GM19467 (cell line): ENCODE measurements at regions not wholly inside any gene's neighbourhood (a gene's known extent, or its start where the extent isn't known, plus 50 kb on each side); places are given as distances from the start of the nearest gene placed in this dataset.
"Not testable (repeated sequence)": the region's sequence is repeated elsewhere in the genome, so short reads cannot be mapped to it uniquely, and the experiment has no call there.

Source experiments
- ATAC-seq: cut with Tn5 transposase; IDR thresholded peaks from one replicate; pipeline ENCODE4 v1.9.1; 2021; ENCODE audit warnings: mild to moderate bottlenecking, moderate library complexity; ENCODE audit not compliant: unreplicated experiment

DNA sequence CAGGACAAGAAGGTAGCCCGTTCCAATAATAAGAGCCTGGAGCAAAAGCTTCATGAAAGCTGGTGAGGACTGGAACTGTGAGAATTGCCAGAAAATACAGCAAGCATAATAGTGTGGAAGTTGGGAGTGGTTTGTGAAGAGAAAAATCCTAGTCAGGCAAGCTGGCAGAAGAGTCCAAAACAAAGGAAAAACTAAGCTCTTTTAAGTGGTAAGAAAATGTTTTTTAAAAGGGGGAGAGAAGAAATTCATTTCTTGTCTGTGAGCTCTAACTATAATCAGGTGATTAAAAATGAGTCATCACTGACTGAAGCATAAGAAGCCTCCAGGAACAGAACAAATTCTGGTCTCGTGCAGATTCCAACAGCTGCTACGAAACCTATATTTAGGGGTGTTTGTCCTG, 102.6 kb downstream of the CAAP1 start:
- ATAC-seq, result no peak

DNA sequence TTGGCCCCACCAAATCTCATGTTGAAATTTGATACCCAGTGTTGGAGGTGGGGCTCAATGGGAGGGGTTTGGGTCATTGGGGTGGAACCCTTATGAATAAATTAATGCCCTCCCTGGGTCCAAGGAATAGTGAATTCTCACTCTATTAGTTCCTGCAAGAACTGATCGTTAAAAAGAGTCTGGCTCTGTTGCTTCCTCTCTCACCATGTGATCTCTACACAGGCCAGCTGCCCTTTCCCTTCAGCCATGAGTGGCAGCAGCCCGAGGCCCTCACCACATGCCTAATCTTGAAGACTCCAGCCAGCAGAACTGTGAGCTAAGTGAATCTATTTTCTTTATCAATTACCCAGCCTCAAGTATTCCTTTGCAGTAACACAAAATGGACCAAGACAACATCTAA, 106.0 kb downstream of the CAAP1 start:
- no peak for ATAC-seq

DNA sequence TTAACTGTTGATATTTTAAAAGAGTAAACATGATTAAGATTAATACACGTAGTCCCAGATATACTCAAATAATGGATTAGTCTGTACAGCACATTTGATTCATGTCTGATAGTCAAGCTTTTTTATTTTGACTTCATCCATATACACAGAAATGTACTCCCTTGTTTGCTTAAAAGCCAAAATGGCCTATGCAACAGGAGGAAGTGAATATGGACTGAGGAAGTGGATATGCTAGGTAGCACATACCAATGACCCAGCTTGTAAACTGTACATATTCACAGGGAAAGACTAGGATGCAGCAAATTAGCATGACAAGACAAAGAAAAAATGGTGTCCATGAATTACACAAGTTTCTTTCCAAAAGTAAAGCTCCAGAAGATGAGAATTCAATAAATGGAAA, 109.7 kb downstream of the CAAP1 start:
- no peak for ATAC-seq

DNA sequence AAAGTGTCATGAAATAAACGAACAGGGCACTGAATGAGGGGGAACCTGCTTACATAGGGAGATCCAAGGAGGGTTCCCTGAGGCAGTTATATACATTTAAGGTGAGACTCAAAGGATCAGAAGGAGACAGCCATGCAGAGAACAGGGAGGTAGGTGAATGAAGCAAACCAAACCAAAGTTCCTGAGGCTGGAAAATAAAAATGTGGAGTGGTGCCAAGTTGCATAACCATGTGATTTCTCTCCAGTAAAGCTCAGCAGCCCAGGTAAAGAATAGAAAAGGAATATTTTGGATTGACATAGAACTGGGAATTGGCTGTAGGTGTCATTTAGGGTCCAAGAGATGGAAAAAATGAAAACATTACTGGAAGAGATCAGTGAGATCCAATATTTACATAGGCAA, 110.7 kb downstream of the CAAP1 start:
- no peak for ATAC-seq

DNA sequence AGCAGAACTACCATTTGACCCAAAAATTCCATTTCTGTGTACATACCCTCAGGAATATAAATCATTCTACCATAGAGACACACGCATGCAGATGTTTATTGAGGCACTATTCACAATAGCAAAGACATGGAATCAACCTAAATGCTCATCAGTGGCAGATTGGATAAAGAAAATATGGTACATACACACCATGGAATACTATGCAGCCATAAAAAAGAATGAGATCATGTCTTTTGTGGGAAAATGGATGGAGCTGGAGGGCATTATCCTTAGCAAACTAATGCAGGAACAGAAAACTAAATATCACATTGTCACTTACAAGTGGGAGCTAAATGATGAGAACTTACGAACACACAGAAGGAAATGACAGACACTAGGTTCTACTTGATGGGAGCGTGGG, 112.3 kb downstream of the CAAP1 start:
- ATAC-seq, result not testable (repeated sequence)

GRCh38 chr9:26779062-26779461, 113.5 kb downstream of the CAAP1 start:
- ATAC-seq, result no peak

- no peak for ATAC-seq
Measured at GRCh38 chr9:26775391-26775790, 117.2 kb downstream of the CAAP1 start.

DNA sequence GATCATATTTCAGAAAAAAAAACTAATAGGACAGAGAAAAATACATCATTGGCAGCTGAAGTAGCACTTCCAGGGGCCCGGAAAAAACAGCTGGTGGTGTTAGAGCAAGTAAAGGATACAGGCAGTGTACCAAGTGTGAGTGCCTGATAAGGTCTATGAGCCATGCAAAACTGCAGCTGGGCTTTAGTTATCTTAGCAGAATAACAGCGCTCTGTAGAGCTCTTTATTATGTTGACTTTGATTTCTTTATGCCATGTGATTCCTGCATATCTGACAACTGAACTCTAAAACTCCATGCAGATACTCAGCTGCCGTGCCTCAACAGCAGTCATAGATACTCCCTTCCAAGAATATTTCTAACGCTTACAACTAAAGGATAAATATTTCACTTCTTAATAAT, 119.5 kb downstream of the CAAP1 start:
- no peak for ATAC-seq

GRCh38 chr9:26770821-26771220, 121.8 kb downstream of the CAAP1 start:
- ATAC-seq, result no peak

GRCh38 chr9:26768145-26768544, 124.5 kb downstream of the CAAP1 start:
- ATAC-seq, result no peak

GRCh38 chr9:26760675-26761074, 131.9 kb downstream of the CAAP1 start:
- no peak for ATAC-seq

DNA sequence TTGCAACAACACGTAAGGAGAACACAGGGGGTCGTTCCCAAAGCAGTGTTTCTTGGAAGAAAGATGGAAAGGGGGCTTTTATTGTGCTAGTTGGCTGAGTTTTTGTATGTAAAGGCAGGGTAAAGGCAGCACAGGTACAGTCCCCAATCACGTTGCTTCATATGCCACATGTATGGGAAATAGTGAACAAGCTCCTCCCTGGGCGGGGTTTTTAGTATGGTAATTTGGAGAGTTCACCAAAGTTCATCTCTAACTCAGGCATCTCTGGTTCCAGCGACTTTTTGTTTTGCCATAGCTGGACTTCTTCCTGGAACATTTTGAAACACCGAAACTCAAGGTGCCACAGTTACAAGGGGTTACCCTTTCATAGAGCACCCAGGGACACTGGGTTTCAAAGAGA, 133.9 kb downstream of the CAAP1 start:
- no peak for ATAC-seq

GRCh38 chr9:26756881-26757280, 135.7 kb downstream of the CAAP1 start:
- no peak for ATAC-seq

DNA sequence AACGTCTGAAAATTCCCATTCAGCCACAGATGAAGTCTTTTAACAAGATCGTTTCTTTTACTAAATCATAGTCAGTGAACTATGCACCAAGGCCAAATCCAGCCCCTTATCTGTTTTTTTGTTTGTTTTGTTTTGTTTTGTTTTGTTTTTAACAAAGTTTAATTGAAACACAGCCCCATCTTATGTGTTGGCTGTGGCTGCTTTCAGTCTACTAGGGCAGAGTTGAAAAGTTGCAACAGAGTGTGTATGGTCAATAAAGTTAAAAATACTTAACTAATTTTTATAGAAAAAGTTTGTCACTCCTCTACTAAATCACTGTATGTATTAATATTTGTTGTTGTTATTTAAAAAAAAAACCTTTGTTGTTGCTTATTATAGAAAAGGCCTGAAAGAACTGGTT, 137.1 kb downstream of the CAAP1 start:
- ATAC-seq, result no peak

GRCh38 chr9:26754509-26755164, 138.0 kb downstream of the CAAP1 start:
- ATAC-seq, result no peak

GRCh38 chr9:26753971-26754370, 138.6 kb downstream of the CAAP1 start:
- no peak for ATAC-seq

- no peak for ATAC-seq
Measured at GRCh38 chr9:26750162-26750561, 142.4 kb downstream of the CAAP1 start.

GRCh38 chr9:26748449-26749058, 144.0 kb downstream of the CAAP1 start:
- ATAC-seq, result no peak

GRCh38 chr9:26747611-26748010, 145.0 kb downstream of the CAAP1 start:
- no peak for ATAC-seq

DNA sequence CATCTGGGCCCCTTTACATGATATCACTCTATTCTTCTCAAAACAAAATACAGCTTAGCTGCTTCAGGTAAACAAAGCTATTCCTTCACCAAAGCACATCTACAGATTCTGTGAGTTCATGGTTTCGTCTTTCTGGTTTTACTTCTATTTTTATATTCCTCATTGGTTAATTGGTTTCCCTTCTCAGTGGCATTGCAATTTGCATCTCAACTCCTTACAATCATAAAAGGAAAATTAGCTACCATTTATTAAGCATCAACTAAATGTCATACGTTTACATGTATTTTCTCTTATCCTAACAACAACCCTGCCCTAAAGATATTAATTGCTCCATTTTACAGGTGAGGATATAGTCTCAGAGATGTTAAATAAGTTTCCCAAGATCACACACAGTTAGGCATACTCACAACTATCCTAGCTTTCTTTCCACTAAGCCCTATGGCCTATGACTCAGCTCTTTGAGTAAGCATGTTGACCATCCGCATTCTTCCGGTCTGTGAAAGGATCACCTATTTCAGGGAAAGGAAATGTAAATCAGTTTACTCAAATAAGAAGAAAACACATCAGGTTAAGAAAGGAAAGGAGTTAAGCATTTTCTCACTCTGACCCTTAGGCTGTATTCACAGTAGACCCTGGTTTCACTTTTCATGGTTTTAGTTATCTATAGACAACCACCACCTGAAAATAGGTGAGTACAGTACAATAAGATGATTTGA, 146.1 kb downstream of the CAAP1 start:
- ATAC-seq, result peak; percentile 83

GRCh38 chr9:26745111-26745510, 147.5 kb downstream of the CAAP1 start:
- no peak for ATAC-seq

DNA sequence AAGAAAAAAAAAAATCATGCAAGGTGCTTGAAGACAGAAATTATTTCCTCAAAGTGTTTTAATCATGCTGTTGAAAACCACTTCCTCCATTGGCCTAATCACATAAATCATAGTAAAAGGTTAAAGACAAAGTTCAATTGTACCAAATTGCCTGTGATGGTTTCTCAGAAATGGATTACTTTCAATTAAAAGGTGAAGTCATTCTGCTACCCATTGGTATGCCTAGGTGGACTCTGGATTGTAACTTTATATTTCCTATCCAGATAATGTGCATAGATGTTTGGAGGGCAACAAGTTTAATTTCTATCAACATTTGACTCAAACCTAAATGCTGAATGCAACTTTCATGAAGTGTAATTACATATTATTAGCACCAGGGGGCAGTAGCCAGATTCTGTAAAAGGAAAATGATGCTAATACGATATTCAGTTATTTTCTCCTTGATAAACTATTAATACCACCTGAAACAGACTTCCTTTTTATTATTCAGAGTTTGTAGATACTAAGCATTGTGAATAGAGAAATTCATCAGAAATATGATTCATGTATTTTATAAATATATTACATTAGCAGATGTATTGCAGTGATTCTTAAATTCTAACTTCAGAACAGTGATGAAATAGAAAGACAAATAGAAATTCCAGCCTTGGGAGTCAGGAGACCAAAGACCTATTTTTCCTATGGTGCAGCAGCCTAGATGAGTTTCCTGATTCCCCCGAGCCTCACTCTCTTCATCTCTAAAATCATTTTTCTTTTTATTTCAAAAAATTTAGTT, 148.2 kb downstream of the CAAP1 start:
- ATAC-seq, result no peak
